Fibroblast of pulmonary artery (primary cell): ENCODE measurements at regions not wholly inside any gene's neighbourhood (a gene's known extent, or its start where the extent isn't known, plus 50 kb on each side); places are given as distances from the start of the nearest gene placed in this dataset.

ENCODE experiments used
- DNase-seq: peaks from one replicate; pipeline ENCODE4 v3.0.0-alpha.2; 2010; ENCODE audit warnings: low read depth
- H3K4me3 ChIP-seq: replicated peaks from 2 replicates; pipeline ENCODE4 v1.5.1; 2011; ENCODE audit warnings: low read depth, mild to moderate bottlenecking, control low read depth, low read length, moderate library complexity
- TF ChIP-seq, protein P1 (sequence below): IDR thresholded peaks from 2 replicates; pipeline ENCODE4 v1.5.1; 2011; ENCODE audit warnings: mild to moderate bottlenecking, control low read depth, low read length, inconsistent platforms; ENCODE audit errors: missing control alignments

DNA sequence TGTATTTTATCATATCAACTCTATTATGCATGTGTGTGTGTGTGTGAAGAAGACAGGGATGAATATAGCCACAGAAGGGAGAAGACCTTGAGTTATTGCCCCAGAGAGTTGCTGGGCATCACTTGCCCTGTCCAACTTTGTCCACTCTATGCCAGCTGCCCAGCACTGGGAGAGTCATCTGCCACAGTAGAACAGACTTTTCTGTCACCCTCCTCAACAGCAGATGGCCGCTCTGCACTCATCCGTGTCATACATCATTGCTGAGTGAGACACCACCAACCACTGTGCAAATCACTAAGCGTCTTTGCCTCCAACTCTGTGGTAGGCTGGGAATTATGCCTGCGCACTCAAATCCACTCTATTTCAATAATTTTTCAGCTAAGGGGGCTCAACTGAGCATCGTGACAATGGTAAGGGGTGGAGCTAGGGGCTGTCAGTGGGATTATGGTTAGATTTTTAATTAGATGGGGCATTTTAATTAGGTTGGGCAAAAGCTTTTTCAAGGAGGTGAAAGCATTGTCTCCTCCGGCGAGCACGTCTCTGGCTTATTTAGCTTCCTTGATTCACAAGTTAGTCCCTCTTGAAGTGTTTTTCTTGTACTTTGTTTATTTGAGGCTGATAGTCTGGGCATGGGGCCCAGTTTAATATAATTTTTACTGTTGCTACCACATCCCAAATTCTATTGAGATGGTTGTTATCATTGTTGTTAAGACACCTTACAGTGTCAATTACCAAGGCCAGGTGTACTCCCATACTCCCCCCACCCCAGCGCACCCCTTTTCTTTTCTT is 100.1 kb upstream of the KLF3 start:
- TF ChIP-seq, protein P1, sequence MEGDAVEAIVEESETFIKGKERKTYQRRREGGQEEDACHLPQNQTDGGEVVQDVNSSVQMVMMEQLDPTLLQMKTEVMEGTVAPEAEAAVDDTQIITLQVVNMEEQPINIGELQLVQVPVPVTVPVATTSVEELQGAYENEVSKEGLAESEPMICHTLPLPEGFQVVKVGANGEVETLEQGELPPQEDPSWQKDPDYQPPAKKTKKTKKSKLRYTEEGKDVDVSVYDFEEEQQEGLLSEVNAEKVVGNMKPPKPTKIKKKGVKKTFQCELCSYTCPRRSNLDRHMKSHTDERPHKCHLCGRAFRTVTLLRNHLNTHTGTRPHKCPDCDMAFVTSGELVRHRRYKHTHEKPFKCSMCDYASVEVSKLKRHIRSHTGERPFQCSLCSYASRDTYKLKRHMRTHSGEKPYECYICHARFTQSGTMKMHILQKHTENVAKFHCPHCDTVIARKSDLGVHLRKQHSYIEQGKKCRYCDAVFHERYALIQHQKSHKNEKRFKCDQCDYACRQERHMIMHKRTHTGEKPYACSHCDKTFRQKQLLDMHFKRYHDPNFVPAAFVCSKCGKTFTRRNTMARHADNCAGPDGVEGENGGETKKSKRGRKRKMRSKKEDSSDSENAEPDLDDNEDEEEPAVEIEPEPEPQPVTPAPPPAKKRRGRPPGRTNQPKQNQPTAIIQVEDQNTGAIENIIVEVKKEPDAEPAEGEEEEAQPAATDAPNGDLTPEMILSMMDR = no peak
- DNase-seq = peak; percentile 11
- H3K4me3 ChIP-seq = no peak overlapping the region

DNA sequence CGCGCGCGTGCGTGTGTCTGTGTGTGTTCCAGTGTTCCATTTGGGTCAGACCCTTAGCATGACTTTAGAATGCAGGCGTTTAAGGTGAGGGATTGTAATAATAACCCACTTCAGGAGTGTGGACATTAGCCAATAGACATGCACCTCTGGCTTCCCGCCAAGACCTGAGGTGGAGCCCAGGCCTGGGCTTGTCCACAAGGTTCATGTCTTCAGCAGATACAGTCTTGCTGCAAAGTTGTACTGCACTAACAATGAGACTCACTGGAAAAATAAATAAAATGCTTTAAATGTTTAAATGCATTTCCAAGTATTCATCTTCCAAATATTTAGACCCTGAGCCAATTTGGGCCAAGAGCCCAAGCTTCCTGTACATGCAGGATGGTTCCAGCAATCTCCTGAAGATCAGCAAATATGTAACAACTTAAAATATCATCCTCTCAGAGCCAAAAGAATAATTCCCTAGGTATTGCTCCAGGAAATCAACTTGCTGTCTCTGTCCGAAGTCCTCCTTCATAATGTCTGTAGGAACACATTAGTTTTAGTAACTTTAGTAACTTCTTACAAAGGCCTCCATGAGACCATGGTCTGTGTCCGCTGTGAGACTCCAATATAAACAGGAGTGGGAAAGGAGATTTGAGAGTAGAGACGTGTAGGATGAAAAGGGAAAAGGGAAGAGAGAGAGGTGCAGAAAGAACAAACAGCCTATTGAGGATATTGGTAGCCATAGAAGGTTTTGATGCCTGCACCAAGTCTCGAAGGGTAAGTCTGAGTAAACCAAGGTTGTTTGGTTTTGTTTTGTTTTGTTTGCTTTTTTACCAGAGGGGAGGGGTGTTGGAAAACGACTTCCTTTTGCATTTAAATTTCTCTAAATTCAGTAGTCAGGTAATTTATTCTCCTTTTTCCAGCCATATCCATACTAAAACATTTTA is 98.5 kb upstream of the KLF3 start:
- TF ChIP-seq, protein P1 = no peak
- H3K4me3 ChIP-seq = no peak overlapping the region
- peak; percentile 60 for DNase-seq

DNA sequence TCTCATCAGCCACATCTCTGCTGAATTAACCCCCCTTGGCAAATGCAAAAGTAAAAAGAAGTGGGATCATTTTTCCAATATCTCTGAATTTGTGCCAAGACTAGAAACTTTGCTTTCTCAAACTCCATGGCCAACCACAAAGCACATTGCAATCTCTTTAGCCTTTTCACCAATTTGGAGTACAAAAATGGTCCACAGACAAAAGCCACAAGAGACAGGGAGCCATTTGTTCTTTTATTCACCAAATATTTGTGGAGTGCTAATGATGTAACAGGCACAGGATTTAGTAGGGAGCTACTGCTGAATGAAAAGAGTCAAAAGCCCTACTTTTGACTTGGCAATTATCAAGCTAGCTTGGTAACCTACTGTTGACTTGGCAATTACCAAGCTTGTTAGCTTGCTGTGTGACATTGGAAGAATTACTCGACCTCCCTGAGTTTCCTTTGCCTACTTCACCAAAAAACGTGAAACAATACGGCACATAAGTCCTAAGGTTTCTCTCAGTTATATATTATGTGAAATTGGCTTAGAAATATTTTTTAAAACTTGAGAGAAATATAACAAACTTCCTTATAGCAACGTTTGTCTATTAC is 97.1 kb upstream of the KLF3 start:
- TF ChIP-seq, protein P1 = no peak
- DNase-seq = no peak
- no peak overlapping the region for H3K4me3 ChIP-seq

DNA sequence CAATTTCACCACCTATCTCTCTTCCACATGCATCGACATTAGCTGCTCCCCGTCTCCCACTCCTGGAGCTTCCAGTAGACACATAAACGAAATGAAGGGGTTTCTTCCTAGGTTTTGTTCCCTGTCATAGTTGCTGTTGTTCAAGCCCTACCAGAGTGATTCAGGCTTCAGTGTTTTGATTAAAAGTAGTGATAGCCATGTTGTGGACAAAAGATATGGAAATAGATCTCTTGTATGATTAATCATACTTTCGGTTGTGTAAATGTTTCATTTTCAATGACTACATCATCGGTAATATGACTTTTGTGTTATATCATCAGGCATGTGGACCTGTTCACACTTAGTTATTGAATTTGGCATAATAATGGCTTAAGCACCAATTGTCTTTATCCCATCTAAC is 96.5 kb upstream of the KLF3 start:
- no peak overlapping the region for H3K4me3 ChIP-seq
- TF ChIP-seq, protein P1 = no peak
- DNase-seq = no peak

DNA sequence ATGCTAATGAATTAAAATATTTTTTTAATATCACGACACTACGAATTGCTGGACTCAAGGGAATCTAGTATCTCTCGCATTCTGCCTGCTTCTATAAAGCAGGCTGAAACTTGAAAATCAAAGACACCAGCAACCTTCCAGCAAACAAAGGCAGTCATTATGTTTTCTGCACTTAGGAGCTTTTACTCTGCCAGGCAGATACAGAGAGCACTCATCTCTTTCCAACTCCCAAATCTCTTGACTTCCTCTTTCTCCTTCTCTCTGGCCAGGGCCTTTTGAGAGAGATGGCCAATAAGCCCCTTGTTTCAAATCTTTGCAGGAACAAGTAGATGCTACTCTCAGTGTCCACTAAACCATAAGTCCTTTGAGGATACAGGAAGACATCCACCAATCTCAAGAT is 95.2 kb upstream of the KLF3 start:
- TF ChIP-seq, protein P1 = no peak
- H3K4me3 ChIP-seq = no peak overlapping the region
- no peak for DNase-seq

DNA sequence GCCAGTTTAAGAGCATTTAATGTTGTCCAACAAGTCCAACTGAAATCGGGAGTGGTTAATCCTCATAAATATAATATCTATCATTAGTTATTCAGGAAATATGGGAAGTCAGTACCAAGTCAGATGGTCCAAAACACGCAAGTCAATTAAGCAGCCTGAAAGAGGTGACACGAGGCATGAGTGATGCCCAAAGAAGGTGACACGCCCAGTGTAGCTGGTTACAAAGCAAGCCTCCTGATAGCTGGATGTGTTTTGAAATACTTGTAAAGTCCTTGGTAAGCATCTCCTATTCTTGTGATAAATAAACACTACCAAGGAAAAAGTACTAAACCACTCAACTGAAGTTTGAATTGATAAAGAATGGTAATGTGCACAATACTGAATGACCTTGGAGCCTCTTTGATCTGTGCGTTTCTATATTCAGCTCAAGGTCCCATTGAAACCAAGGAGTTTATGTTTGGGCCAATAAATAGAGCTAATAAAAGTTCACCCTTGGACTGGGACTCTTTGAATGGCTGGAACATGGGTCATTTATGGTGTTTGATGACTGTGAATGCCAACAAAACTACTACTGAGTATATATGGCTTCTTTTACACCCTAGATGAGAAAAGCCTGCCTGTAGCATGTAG is 93.2 kb upstream of the KLF3 start:
- DNase-seq = no peak
- H3K4me3 ChIP-seq = no peak overlapping the region
- TF ChIP-seq, protein P1 = no peak
